Skin epidermis (tissue), 12 donors: ENCODE measurements at regions not wholly inside any gene's neighbourhood (a gene's known extent, or its start where the extent isn't known, plus 50 kb on each side); places are given as distances from the start of the nearest gene placed in this dataset.

ENCODE experiments used
- H3K27ac ChIP-seq, 21 experiments: fragments of 200-600 bp; sonication (generic) in 11 of 21; one replicate each; pipeline ENCODE4 v1.5.0; 2020; ENCODE audit warnings: mild to moderate bottlenecking in 3 of 21, inconsistent platforms in 2 of 21, moderate library complexity in 2 of 21
- H3K4me3 ChIP-seq, 7 experiments: fragments of 200-600 bp; sonication (generic) in 2 of 7; one replicate each; pipeline ENCODE4 v1.5.0; 2020; ENCODE audit warnings: inconsistent platforms in 2 of 7, mild to moderate bottlenecking in 2 of 7, moderate library complexity in 1 of 7

GRCh38 chr15:70327328-70327855, 229.7 kb upstream of the TLE3 start:
- peak overlapping the region in 1 of 21 experiments; percentile 60 for H3K27ac ChIP-seq
- no peak overlapping the region for H3K4me3 ChIP-seq

GRCh38 chr15:70324001-70324974, 226.6 kb upstream of the TLE3 start:
- Histone ChIP-seq H3K4me3 (no peak overlapping the region), H3K27ac (peak overlapping the region in 3 of 21 experiments; percentile 25 to 77 (median 49))

GRCh38 chr15:70323111-70323851, 225.6 kb upstream of the TLE3 start:
- Histone ChIP-seq H3K4me3 (no peak overlapping the region), H3K27ac (peak overlapping the region in 13 of 21 experiments; percentile 11 to 77 (median 49))

GRCh38 chr15:70322051-70322668, 224.4 kb upstream of the TLE3 start:
- Histone ChIP-seq H3K4me3 (no peak overlapping the region), H3K27ac (peak overlapping the region in 5 of 21 experiments; percentile 20 to 77 (median 50))

- H3K4me3 ChIP-seq: no peak overlapping the region
- peak overlapping the region in 2 of 21 experiments; percentile 0 to 50 for H3K27ac ChIP-seq
Observed at GRCh38 chr15:70321172-70321819, 223.6 kb upstream of the TLE3 start.

- Histone ChIP-seq H3K27ac (peak overlapping the region in 3 of 21 experiments; percentile 0 to 50 (median 34)), H3K4me3 (no peak overlapping the region)
Observed at GRCh38 chr15:70320482-70320881, 222.8 kb upstream of the TLE3 start.

- Histone ChIP-seq H3K4me3 (no peak overlapping the region), H3K27ac (peak overlapping the region in 2 of 21 experiments; percentile 34 to 50)
Observed at GRCh38 chr15:70320077-70320476, 222.4 kb upstream of the TLE3 start.

- no peak overlapping the region for H3K4me3 ChIP-seq
- H3K27ac ChIP-seq: peak overlapping the region in 2 of 21 experiments; percentile 34 to 50
Observed at GRCh38 chr15:70319466-70319865, 221.7 kb upstream of the TLE3 start.

GRCh38 chr15:70318594-70319465, 221.1 kb upstream of the TLE3 start:
- Histone ChIP-seq H3K27ac (peak overlapping the region in 2 of 21 experiments; percentile 39 to 56), H3K4me3 (no peak overlapping the region)

- Histone ChIP-seq H3K27ac (no peak overlapping the region), H3K4me3 (no peak overlapping the region)
Observed at GRCh38 chr15:70316059-70316600, 218.4 kb upstream of the TLE3 start.

- H3K27ac ChIP-seq: no peak overlapping the region
Observed at GRCh38 chr15:70315431-70315830, 217.7 kb upstream of the TLE3 start.

GRCh38 chr15:70314688-70315087, 217.0 kb upstream of the TLE3 start:
- Histone ChIP-seq H3K4me3 (no peak overlapping the region), H3K27ac (no peak overlapping the region)

More at GRCh38 chr15:70315431-70315830, 217.7 kb upstream of the TLE3 start:
- no peak overlapping the region for H3K4me3 ChIP-seq

GRCh38 chr15:70314018-70314354, 216.3 kb upstream of the TLE3 start:
- Histone ChIP-seq H3K27ac (no peak overlapping the region), H3K4me3 (no peak overlapping the region)

- H3K4me3 ChIP-seq: no peak overlapping the region
- H3K27ac ChIP-seq: no peak overlapping the region
Observed at GRCh38 chr15:70313099-70314017, 215.6 kb upstream of the TLE3 start.

- H3K27ac ChIP-seq: no peak overlapping the region
- no peak overlapping the region for H3K4me3 ChIP-seq
Observed at GRCh38 chr15:70311821-70312220, 214.1 kb upstream of the TLE3 start.

GRCh38 chr15:70309716-70310115, 212.0 kb upstream of the TLE3 start:
- no peak overlapping the region for H3K4me3 ChIP-seq
- H3K27ac ChIP-seq: no peak overlapping the region

- Histone ChIP-seq H3K27ac (no peak overlapping the region), H3K4me3 (no peak overlapping the region)
Observed at GRCh38 chr15:70308735-70309434, 211.2 kb upstream of the TLE3 start.
